PFSK-1 (cell line): ENCODE measurements at regions not wholly inside any gene's neighbourhood (a gene's known extent, or its start where the extent isn't known, plus 50 kb on each side); places are given as distances from the start of the nearest gene placed in this dataset.

Experiments
- FOXP2 ChIP-seq: optimal IDR thresholded peaks from 2 replicates; pipeline ENCODE3; 2011; ENCODE audit warnings: borderline replicate concordance, control low read depth, inconsistent platforms; ENCODE audit not compliant: insufficient read depth; ENCODE audit errors: extremely low read length, extremely low read depth
- POLR2AphosphoS5 ChIP-seq: IDR thresholded peaks from 2 replicates; pipeline ENCODE4 v1.6.1; 2012; ENCODE audit warnings: low read depth, mild to moderate bottlenecking, control low read depth, low read length, moderate library complexity
- REST ChIP-seq, 2 experiments: IDR thresholded peaks; 2 replicates each; pipeline versions ENCODE4 v1.6.1 to v1.8.0; 2011 to 2012; ENCODE audit warnings: low read depth in 2 of 2, low read length in 2 of 2, control low read depth in 1 of 2, inconsistent platforms in 1 of 2, mild to moderate bottlenecking in 1 of 2, moderate library complexity in 1 of 2; ENCODE audit not compliant: insufficient read depth in 1 of 2
- SIN3A ChIP-seq: IDR thresholded peaks from 2 replicates; pipeline ENCODE4 v1.6.1; 2012; ENCODE audit warnings: mild to moderate bottlenecking, low read length, moderate library complexity, borderline replicate concordance; ENCODE audit not compliant: insufficient read depth
- TAF1 ChIP-seq: IDR thresholded peaks from 2 replicates; pipeline ENCODE4 v1.6.1; 2012; ENCODE audit warnings: low read length, control low read depth, borderline replicate concordance; ENCODE audit not compliant: insufficient read depth

DNA sequence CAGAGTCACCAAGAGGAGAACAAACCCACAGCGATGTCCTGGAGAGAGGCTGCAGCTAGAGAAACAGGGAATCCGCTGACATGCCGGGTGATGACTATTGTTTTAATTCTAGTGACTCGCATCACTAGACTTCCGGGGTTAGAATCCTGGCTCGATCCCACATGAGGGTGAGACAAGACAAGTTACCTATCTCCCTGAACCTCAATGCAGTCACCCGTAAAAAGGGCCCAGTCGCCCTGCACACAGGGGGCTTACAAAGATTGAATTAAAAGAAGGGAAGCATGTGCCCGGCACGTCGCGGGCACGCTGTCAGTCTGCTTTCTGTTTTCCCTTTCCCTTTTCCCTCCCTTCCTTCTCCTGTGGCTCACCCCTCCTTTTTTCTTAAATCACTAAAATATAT lies 212.9 kb upstream of the FOXF1 start:
- no peak for TF ChIP-seq REST (IDR thresholded peaks at IDR 0.05; ENCODE audit: insufficient read depth in 1 of 2, low read depth in 2 of 2, low read length in 2 of 2)
- TF ChIP-seq TAF1, result no peak
- TF ChIP-seq POLR2AphosphoS5, result no peak
- no peak for TF ChIP-seq FOXP2
- no peak for TF ChIP-seq SIN3A

GRCh38 chr16:86297866-86298757 lies 212.2 kb upstream of the FOXF1 start:
- no peak for TF ChIP-seq POLR2AphosphoS5

GRCh38 chr16:86298758-86299134 lies 211.6 kb upstream of the FOXF1 start:
- TF ChIP-seq POLR2AphosphoS5 (no peak), TAF1 (no peak), SIN3A (no peak), FOXP2 (no peak), REST (IDR thresholded peaks at IDR 0.05; ENCODE audit: insufficient read depth in 1 of 2, low read depth in 2 of 2, low read length in 2 of 2) (no peak)

DNA sequence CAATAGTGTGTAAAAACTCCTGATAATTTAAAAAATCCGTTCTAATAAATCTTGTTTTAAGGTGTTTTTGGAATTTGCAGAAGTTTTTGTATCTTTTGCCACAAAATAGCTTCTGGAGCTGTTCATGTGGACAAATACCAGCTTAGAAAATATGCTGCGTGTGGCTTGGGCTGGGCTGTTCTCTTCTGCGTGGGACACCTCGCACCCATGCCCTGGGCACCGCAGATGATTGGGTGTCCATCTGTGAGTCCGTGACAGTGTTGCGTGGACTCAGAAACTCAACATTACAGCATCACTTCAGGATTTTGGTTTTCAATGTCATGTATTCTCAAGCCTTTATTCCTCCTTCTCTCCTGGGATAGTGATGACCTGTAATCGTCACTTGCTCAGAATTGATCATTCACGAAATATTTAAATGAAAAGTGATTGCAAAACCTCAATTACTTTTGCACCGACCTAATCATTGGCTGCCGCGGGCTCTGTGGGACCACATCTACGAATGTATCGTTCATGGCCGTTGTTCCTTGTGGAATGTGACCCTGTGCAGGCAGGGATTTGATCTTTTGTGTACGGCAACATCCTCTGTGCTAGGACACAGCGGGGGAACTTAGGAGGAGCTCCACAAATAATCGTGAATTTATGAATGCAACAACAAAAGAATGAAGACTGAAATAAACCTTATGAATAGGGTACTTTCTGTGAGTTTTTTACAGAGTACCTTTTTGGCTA lies 210.3 kb upstream of the FOXF1 start:
- TF ChIP-seq SIN3A (no peak), TAF1 (no peak), REST (IDR thresholded peaks at IDR 0.05; ENCODE audit: insufficient read depth in 1 of 2, low read depth in 2 of 2, low read length in 2 of 2) (no peak), FOXP2 (no peak), POLR2AphosphoS5 (no peak)

DNA sequence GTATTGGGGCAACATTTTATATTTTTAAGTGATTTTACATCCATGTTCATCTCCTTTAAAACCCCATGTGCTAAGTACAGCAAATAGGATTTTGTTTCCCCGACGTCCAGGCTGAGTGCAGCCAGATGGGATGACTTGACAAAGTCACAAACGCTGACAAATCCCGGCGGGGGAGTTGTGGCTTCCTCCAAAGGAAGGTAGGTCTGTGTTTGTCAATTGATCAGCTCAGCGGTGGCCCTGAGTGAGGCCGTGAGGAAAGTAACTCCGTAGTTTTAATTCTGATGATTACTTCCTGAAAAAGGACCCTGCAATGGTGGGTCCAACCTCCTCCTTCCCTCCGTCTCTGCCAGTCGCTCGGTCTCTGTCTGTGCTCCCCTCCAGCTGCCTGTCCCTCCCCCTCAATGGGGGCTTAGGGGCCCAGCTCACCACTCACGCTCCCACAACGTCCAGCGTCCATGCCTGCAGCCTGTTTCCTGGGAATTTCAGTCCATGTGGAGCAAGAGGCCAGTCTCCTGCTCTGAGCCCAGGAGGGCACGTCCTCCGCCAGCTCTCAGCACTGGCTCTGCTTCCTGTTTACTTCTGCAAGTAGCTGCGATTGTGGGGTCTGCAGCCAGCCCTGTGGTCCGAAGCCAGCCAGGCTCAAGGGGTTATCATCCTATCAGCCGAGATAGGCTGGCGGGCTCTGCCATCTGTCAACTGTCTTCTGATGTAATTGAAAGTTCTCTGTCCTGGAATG lies 209.4 kb upstream of the FOXF1 start:
- TF ChIP-seq FOXP2, result peak; percentile 93
- no peak for TF ChIP-seq TAF1
- 0 out of 4 replicates have a peak, but pooled peaks of 1 of the 2 experiments have one; percentile 32 for TF ChIP-seq REST (IDR thresholded peaks at IDR 0.05; ENCODE audit: insufficient read depth in 1 of 2, low read depth in 2 of 2, low read length in 2 of 2)
- no peak for TF ChIP-seq POLR2AphosphoS5
- TF ChIP-seq SIN3A, result no peak
